ENCODE measurements at regions not wholly inside any gene's neighbourhood (a gene's known extent, or its start where the extent isn't known, plus 50 kb on each side); places are given as distances from the start of the nearest gene placed in this dataset.

- no peak for TF ChIP-seq CTCF (IDR thresholded peaks at IDR 0.05)
- H3K4me1 Mint-ChIP-seq = no peaks in the 10 kb centered on the region
- 100% methylated on average over 6 of the region's 10 CpGs for WGBS (ENCODE audit: insufficient coverage)
- H3K27me3 Mint-ChIP-seq (ENCODE audit: low read depth in 3 of 3) = peaks cover 3 to 18% (median 3%) of the 10 kb centered on the region in 3 donors
- DNase-seq = no peak
- Histone ChIP-seq H3K4me1 (ENCODE audit: control insufficient read depth in 1 of 2, insufficient read depth in 2 of 2, low read length in 2 of 2) (no peaks in the 10 kb centered on the region), H3K4me2 (replicated peaks; ENCODE audit: extremely low read depth, low read length, poor library complexity, severe bottlenecking) (no peak overlapping the region), H4K20me1 (ENCODE audit: insufficient read depth, low read length) (no peaks in the 10 kb centered on the region), H3K79me2 (ENCODE audit: insufficient read depth, low read length) (no peaks in the 10 kb centered on the region), H3K36me3 (replicated peaks in 1 of 2; ENCODE audit: control insufficient read depth in 1 of 2, insufficient read depth in 2 of 2, low read length in 2 of 2) (no peaks in the 10 kb centered on the region), H3K27me3 (ENCODE audit: control insufficient read depth in 2 of 2, insufficient read depth in 2 of 2, low read length in 2 of 2) (no peaks in the 10 kb centered on the region), H3K9me3 (replicated peaks in 1 of 2; ENCODE audit: control insufficient read depth in 1 of 2, insufficient read depth in 1 of 2, low read length in 2 of 2) (peaks cover 0 to 5% of the 10 kb centered on the region in 2 donors), H3K4me3 (replicated peaks in 1 of 3; ENCODE audit: low read depth in 2 of 3, low read length in 3 of 3) (no peak overlapping the region), H3K27ac (ENCODE audit: low read depth in 1 of 2, low read length in 2 of 2) (no peak overlapping the region), H2AFZ (ENCODE audit: insufficient read depth, low read depth, low read length, poor library complexity, severe bottlenecking) (no peak overlapping the region), H3K9ac (ENCODE audit: insufficient read depth, low read length, poor library complexity, severe bottlenecking) (no peak overlapping the region)
- H3K36me3 Mint-ChIP-seq = no peaks in the 10 kb centered on the region
- H3K27ac Mint-ChIP-seq = no peak overlapping the region
- H3K9me3 Mint-ChIP-seq = peaks cover 0 to 8% (median 4%) of the 10 kb centered on the region in 7 donors
- no peak overlapping the region for H3K4me3 Mint-ChIP-seq
- intact Hi-C loops (cut with micrococcal nuclease) = no loop called here
Measured at GRCh38 chr2:238989484-238989883, 141.6 kb downstream of the TWIST2 start.

DNA sequence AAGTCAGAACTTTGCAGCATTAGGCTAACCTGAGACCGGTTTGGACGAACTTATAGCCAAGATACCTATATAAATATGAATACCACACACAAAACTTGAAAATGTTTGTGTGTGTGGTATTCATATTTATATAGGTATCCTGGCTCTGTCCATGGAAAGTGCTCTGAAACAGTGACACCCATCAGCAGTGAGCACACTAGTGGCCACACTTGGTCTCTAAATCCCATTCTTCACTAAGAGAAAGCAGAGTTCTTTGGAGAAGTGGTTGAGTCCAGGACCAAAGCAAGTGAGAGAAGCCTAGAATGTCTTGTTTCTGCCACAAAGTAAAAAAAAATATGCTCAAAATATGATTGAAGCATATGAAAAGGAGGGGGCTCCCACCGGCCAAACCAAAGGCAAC, 146.5 kb downstream of the TWIST2 start:
- intact Hi-C loops (cut with micrococcal nuclease) = no loop called here
- WGBS (ENCODE audit: insufficient coverage) = no CpG with 5 or more reads among the region's 3 CpGs
- H3K4me3 Mint-ChIP-seq = no peak overlapping the region

More for the DNA sequence above, 146.5 kb downstream of the TWIST2 start:
- no peak overlapping the region for H3K27ac Mint-ChIP-seq
- Histone ChIP-seq H3K4me3 (replicated peaks in 1 of 3; ENCODE audit: low read depth in 2 of 3, low read length in 3 of 3) (no peak overlapping the region), H3K27me3 (ENCODE audit: control insufficient read depth in 2 of 2, insufficient read depth in 2 of 2, low read length in 2 of 2) (no peaks in the 10 kb centered on the region), H2AFZ (ENCODE audit: insufficient read depth, low read depth, low read length, poor library complexity, severe bottlenecking) (no peak overlapping the region), H3K79me2 (ENCODE audit: insufficient read depth, low read length) (no peaks in the 10 kb centered on the region), H4K20me1 (ENCODE audit: insufficient read depth, low read length) (no peaks in the 10 kb centered on the region), H3K9me3 (replicated peaks in 1 of 2; ENCODE audit: control insufficient read depth in 1 of 2, insufficient read depth in 1 of 2, low read length in 2 of 2) (peaks cover 0 to 5% of the 10 kb centered on the region in 2 donors), H3K27ac (ENCODE audit: low read depth in 1 of 2, low read length in 2 of 2) (no peak overlapping the region), H3K4me2 (replicated peaks; ENCODE audit: extremely low read depth, low read length, poor library complexity, severe bottlenecking) (no peak overlapping the region), H3K36me3 (replicated peaks in 1 of 2; ENCODE audit: control insufficient read depth in 1 of 2, insufficient read depth in 2 of 2, low read length in 2 of 2) (no peaks in the 10 kb centered on the region), H3K4me1 (ENCODE audit: control insufficient read depth in 1 of 2, insufficient read depth in 2 of 2, low read length in 2 of 2) (no peaks in the 10 kb centered on the region), H3K9ac (ENCODE audit: insufficient read depth, low read length, poor library complexity, severe bottlenecking) (no peak overlapping the region)
- no peak for DNase-seq
- peaks cover 2 to 15% (median 3%) of the 10 kb centered on the region in 3 donors for H3K27me3 Mint-ChIP-seq (ENCODE audit: low read depth in 3 of 3)
- no peaks in the 10 kb centered on the region for H3K36me3 Mint-ChIP-seq
- H3K4me1 Mint-ChIP-seq = no peaks in the 10 kb centered on the region
- no peak for TF ChIP-seq CTCF (IDR thresholded peaks at IDR 0.05)
- H3K9me3 Mint-ChIP-seq = peaks cover 2 to 12% (median 6%) of the 10 kb centered on the region in 7 donors

Measured in CD14-positive monocyte (primary cell).